EH (cell line): ENCODE measurements at regions not wholly inside any gene's neighbourhood (a gene's known extent, or its start where the extent isn't known, plus 50 kb on each side); places are given as distances from the start of the nearest gene placed in this dataset.

Experiments
- DNase-seq: peaks from one replicate; pipeline ENCODE4 v3.0.0-alpha.2; 2015; ENCODE audit warnings: low read depth

DNA sequence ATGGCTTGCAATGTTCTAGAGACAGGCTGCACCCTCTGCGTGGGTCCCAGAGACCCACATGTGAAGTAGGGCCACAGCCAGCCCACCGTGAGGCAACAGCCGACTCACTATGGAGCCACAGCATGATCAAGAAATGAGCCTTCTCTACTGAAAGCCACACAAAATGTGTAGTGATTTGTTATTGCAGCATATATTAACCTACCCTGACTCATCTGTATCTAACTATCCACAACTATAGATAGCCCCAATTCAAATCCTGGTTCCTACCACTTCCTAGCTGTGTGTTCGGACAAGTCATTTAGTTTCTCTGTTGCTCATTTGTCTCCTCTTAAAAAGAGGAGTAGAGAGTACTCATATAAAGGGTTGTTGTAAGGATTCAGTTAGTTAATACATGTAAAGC lies 1152.3 kb downstream of the BCL11B start:
- DNase-seq: no peak

DNA sequence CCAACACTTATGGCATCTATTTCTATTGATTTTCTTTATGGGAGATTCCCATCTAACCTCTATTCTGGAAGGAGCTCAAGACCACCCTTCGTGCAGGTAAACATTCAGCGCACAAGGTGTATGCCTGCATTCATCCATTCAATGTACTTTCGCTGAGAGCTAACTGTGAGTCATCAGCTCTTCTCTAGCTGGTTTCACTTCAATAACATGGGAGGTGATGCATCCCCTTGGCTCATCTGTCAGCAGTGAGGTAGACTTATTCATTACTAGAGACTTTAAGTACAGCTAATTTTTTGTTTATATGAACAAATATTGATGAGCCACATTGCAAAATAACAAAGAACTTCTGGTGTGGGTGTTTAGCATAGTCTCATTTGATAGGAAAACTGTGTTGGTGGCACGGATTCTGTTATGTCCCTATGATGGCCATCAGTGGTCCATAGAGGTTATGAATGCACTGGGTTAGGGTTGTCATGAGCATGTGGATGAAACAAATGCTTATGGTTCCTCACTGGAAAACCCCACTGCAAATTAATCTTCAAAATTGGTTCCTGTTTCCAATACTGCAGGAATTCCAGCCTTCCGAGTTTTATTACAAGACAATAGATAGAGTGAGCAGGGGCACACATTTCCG lies 1151.0 kb downstream of the BCL11B start:
- DNase-seq: no peak

DNA sequence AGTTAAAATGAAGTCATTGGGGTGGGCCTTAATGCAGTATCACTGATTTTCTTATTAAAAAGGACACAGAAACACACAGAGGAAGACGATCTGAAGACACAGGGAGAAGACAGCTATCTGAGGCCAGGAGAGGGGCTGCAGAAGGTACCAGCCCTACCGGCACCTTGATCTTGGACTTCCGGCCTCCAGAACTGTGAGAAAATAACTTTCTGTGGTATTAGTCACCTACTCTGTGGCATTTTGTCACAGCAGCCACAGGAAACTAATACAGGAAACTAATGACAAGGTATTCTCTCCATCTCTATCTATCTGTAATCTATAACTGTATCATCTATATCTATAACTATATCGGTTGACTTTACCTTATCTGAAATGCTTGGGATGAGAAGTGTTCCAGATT lies 1149.5 kb downstream of the BCL11B start:
- no peak for DNase-seq

DNA sequence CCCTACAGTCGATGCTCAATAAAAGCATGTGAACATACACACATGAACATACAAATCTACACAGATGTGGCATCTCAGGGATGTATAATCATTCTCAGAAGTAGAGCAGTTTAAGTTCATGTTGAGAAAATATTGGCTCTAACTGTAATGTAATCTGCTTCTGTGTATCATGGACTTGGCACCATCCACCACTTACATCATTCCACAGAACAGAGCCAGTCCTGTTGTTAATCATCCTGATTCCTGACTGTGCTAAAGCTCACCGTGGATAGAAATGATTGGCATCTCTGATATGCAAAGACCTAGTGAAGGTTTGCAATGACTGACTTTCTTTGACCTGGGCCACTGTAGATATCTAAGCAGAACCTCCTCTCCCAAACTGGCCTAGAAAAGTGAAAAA lies 1141.3 kb downstream of the BCL11B start:
- DNase-seq: no peak

DNA sequence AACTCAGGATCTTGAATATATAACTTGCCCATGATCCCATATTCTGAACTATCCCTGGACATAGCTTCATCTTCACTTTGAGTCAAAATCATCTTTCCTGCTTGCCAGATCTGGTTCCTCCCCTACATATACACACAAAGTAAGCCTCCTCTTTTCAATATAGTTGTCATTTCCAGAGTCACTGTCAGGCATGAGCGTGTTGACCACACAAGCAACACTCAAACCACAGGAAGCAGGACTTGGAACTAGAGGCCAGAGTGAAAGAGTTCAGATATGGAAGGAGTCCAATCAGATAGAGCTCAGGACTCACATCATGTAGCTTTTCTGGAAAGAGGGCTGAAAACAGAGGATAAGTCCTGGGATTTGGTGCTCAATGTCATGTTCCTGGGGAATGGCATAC lies 1140.6 kb downstream of the BCL11B start:
- no peak for DNase-seq

DNA sequence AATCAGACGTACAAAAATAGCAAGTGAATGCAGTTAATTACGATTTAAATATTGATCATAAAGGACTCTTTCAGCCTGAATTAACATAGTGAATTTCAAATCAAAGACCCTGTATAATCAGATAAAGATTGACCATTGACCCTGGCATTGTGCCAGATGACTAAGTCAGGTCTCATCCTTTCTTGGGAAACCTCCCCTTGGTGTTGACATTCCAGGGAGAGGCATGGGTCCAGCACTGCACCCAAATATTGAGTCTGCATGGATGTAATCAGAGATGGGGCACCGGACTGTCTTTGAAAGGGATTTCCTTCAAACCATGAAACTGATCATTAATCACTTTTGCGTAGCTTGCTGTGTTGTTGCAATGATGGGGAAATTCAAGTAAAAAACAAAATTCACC lies 1138.2 kb downstream of the BCL11B start:
- DNase-seq: no peak

DNA sequence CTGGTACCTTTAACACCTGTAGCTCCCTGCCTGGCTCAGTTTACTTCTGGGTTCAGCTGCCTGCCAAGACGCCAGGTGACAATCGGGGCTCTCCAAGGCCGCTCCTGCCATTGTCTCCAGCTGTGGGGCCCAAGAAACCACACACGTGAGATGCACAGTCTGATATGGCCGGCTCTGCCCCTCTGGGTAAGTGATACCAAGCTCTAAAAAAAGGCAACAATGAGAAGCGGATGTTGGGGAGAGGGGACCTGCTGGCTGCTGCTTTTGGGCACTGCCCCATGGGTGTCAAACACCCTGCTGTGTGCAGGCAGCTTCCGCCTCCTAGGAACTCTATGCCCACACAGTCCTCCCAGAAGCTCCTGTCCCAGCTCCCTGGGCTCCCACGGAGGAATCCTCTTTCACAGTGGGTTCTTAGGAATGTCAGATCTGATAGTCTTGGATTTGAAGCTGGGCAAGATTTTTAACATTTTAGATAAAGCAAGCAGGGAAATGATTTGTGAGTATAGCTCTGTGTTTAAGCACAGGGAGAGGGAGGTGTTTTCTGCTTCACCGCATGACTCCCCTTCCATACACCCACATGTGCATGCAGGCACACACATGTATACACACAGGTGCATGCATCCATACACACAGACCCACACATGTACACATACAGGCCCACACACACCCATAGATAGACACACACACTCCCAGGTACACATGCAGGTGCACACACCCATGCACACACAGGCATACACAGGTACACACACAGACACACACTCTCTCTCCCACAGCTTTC lies 1135.8 kb downstream of the BCL11B start:
- no peak for DNase-seq

DNA sequence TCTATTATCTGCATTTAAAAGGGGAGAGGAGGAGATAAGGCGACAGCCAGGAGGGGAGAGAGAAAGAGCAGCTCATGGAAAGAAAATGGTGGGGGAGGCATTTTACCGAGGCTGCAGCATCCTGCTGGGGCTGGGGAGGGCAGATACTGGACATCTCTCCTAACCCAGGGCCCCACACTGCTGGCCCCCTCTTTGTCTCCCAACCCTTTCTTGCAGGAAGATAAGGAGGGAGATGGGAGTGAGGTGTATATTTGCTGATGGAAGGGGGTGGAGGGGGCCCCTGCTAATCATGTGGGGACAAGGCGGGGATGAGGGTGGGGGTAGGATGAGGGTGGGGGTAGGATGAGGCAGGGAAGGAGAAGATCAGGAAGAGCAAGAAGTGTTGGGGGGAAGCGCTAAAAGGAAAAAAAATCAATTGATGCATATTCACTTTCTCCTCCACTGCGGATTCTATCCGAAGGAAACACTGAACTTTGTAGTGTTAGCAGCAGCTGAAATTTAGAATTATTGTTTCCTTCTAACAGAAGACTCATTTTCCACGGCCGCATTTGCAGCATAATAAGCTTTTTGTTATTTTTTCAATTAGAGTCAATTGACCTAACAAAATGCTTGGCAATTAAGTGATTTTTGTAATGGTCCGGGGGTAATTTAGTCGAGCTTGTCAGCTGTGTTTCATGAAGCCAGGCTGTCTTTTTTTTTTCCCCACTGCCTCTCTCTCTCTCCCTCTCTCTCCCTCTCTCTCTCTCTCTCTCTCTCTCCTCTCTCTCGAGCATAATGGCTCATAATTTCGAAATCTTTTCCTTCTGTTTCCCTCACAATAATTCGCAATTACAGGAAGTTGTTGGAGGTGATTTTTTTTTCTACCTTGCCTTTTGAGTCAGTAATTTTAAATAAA lies 1134.6 kb downstream of the BCL11B start:
- DNase-seq: no peak

DNA sequence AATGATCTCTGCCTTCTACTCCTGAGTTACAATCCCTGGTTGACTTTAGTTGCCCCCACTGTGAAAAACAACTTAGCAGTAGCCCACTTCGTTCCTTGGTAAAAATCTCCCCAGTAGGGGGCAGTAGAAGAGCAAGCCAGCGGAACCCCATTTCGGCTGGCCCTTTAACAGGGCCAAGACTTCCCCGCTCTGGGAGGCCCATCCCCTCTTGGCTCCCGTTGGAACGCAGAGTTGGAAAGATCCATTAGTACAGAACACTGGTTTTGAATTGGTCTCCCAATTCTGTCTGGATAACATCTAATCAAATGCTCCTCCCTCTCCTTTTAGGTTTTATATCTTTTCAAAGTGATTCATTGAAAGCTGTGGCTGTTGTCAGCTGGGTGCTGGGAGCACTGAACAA lies 1133.3 kb downstream of the BCL11B start:
- no peak for DNase-seq

DNA sequence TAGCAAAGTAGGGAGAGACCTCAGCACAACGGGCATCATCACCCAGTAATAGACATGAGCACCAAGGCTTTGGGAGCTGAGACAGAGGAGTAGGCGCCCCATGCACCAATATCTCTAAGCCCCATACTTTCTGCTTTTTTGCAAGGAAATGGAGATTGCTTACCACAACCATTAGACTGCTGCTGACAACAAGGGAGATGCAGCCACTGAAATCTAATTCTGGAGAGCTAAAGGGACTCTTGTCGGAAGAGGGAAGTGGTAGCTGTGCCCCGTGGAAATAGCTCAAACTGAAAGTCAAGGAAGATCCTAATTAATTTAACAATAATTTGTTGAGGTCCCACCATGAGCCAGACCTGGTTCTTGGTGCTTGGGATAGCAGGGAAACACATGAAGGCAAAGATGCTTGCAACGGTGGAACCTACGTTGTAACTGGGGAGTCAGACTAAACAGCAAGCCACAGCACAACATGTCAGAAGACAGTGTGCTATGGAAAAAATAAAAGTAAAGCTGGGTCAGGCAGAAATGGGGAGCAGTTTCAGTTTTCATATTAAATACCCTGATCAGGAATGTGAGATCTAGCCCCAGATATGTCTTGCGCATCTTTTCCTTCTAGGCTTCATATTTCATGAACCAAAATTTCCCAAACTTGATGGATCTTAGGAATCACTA lies 1131.0 kb downstream of the BCL11B start:
- DNase-seq: no peak

DNA sequence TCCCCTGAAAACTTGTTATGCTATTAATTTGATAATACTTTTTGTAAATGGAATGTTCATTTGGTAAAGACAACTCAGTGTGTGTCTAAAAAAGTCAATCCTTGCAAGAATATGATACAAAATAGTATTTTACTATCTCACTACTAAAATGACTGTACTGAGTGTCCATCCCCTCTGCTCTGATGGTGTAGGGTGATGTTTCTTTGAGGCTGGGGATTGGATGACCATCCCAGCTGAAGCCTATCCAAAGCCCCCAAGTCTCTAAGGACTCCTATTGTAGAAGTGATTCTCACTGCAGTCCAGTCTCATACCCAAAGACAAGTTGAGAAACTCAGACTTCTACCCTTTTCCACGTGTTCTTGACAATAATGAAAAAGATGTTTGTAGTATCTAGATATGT lies 1128.4 kb downstream of the BCL11B start:
- DNase-seq: no peak

DNA sequence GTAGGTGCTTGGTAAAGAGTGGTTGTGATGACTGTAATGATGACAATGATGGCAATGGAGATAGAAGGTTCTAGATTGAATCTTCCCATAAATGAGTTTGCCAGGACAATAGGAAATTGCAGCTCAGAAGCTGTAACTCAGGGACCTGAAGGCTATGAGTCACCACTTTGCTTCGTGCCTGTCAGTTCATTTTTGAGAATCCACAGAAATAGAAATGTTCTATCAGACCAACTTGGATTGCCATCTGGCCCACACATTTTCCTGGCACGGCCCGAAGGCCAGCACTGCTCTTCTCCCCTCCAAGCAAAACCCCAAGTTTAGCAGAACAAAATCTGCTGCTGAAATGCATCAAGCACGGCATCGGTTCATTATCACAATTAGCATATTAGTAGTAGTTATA lies 1127.0 kb downstream of the BCL11B start:
- DNase-seq: no peak

DNA sequence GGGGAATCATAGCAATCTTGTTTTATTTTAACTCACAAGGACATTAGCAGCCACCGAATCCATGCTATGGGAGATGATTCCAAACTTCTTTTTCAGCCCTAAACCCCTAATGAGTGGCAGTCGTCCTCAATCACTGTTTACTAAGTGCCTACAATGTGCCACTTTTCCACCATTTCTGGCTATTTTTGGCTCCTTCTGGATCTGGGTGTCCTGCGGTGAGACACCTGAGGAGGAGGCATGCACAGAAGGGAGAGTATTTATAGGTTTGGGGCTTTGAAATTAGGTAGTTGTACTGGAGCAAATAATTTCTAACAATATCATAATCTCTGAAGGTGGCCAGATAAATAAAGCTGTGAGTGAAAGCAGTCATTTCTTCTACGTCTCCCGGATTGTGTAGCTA lies 1125.6 kb downstream of the BCL11B start:
- no peak for DNase-seq

DNA sequence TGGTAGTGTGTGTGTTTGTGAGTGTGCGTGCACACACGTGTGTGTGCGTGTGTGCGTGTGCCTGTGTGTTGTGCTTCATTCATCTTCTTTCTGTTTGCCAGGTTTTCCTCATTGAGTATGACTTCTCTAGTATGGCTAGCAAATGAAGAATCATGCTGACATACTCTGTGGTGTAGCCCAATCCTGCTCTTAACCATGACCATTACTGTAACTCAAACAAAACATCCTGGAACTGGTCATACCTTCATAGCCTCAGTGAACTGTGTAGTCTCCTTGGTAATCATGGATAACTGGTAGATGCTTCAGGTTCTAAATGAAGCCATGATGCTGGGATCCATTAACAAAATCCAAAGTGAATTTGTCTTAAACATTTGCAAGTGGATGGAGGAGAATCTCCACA lies 1117.7 kb downstream of the BCL11B start:
- DNase-seq: no peak

DNA sequence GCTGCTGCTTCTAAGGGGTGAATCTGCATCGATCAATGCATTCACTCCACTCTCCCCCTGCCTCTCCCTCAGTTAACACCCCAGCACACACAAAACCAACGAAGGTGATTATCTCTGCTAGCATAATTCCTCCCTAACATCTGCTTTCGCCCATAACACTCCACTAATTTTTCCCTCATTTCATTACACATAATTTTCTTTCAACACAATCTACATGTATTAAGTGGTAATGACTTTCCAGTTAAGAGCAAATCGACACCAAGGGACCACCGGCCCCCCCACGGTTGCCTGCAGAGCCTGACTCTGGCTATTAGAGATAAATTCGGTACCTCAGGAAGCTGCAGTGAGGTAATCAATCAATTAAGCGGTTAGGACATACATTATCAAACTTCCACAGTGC lies 1115.6 kb downstream of the BCL11B start:
- DNase-seq: no peak

DNA sequence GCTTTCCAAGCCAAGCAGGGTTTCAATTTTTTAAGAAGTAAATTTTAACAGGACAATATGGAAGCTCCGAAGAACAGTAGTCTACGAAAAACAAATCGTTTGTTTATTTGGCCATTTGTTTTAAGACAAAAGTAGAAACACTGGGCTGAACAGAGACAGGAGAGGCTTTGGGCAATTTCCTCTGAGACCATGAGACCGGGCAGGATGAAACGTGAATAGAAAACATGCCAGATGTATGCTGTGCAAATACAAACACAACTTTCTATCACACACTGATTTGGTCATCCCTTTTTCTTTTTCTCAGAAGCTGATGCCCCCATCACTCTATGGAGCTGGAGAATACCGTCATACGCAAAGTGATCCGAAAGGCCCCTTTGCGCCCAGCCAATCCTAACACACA lies 1111.1 kb downstream of the BCL11B start:
- no peak for DNase-seq

DNA sequence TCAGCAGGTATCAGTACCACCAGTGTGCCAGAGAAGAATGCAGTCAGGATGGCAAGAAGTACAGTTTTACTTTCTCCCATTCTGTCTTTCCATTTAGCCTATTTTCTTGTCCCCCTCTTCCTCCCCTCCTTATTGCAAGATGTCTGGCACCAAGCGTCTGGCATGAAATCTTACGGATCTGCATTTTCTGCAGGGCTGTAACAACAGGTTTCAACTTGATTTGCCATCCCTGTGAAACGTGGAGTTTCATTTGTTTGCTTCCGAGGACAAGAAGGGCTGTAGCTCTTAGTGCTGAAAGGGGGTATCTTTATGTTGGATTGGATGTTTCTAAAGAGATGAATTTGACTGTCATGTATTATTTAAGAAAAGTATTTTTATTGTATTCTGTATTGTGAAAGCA lies 1110.6 kb downstream of the BCL11B start:
- DNase-seq: no peak

DNA sequence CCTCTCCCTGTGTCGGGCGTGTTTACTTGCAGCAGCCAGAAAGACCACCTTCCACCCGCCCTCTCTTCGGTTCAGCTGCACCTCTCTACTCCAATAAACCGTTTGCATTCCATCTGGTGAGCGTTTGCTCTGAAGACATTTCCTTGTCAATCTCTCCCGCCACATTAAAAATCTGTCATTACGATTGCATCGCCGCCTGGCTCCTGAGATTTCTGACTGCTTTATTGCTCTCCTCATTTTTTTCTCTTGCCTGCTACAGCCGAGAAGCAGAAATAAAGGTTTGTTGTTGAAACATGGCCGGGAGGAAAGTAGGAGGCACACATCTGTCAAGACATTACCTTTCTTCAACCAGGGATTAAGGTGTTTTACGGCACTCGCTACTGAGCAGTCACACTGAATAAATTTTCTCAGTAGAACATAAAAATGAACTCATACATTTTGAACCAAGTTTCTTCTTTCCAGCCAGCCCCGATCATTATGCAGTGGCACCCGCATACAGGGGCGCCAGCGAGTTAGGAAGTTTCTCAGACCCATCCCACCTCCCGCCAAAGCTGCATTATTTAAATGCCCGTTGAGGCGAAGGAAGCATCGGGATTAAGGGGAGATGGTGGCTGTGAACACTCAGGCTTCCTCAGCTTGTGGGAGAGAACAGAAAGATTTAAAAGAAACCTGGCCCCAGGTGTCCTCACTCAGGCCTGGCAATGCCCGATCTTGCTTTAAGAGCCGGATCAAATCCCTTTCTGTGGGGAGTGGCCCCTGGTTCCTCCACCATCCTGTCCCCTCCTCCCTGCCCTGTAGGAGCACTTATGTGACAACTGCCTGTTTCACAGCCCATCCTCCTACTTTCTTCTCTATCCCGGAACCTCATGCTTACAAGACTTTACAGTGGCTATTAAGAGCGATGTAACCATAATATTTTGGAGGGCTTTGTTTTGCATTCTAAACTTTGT lies 1108.9 kb downstream of the BCL11B start:
- DNase-seq: no peak

DNA sequence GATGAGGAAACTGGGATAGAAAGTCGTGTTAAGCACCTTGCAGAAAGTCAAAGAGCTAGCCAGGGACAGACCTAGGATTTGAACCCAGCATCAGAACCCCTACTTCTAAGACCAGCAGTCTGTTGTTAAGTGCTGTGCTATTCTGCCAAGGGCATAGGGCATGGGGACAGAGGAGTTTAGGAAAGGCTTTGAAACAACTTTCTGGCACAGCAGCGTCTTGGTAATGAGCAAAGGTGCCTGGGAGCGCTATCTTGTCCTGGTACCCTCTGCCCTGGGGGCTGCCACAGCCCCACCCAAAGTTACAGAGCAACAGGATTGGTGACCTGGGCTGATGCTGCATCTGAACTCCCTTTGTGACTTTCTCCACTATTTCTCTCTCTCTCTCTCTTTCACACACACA lies 1108.1 kb downstream of the BCL11B start:
- DNase-seq: no peak

DNA sequence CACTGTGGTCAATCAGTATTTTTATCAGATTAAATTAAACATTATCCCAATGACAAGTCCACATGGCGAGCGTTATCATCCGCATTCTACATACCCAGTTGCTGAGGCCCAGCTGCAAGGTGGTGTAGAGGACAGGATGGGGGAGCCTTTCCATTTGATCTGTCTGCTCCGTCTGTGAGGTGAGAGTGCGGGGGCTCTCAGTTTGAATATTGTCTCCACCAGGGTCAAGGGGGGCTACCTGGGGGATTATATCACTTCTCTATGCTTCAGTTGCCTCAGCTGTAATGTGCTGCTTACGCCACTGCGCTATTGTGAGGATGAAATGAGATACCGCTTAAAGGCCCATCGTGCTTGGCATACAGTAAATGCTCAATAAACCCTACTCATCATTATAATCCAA lies 1106.0 kb downstream of the BCL11B start:
- DNase-seq: no peak

DNA sequence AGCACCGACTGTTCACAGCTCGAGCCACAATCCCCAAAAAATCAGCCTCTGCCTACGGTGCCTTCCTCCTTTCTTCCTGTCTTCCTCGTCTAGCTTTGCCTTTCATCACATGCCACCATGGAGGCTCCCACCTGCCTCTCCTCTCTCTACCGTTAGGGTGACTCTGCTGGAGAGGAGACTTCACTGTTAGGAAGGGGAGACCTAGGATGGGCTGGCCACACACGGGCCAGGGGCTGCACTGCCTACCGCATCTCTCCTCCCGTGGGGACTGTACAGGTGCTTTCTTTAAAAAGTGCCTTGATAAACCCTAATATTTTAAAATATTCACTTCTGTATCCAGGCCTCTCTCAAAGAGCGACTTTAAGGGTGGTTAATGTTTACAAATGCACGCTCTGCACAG lies 1104.7 kb downstream of the BCL11B start:
- no peak for DNase-seq
